H9 (cell line): ENCODE measurements at regions not wholly inside any gene's neighbourhood (a gene's known extent, or its start where the extent isn't known, plus 50 kb on each side); places are given as distances from the start of the nearest gene placed in this dataset.

ENCODE experiments used
- DNase-seq: peaks from one replicate; pipeline ENCODE4 v3.0.0-alpha.2; 2017
- H2AFZ ChIP-seq: one replicate; pipeline ENCODE4 v1.6.1; 2013; ENCODE audit warnings: mild to moderate bottlenecking, low read length, control low read depth, moderate library complexity
- H2AK5ac ChIP-seq: 2 replicates; pipeline ENCODE4 v1.6.1; 2013; ENCODE audit warnings: low read length, control low read depth, mixed read lengths; ENCODE audit not compliant: insufficient read length
- H2BK120ac ChIP-seq: one replicate; pipeline ENCODE4 v1.6.1; 2013; ENCODE audit warnings: low read depth, mild to moderate bottlenecking, low read length, control low read depth, inconsistent platforms; ENCODE audit not compliant: poor library complexity, severe bottlenecking
- H2BK12ac ChIP-seq: 2 replicates; pipeline ENCODE4 v1.6.1; 2013; ENCODE audit warnings: low read length, control low read depth, mixed read lengths, low read depth; ENCODE audit not compliant: insufficient read length
- H2BK15ac ChIP-seq: 2 replicates; pipeline ENCODE4 v1.6.1; 2013; ENCODE audit warnings: low read depth, low read length, control low read depth
- H2BK20ac ChIP-seq: one replicate; pipeline ENCODE4 v1.6.1; 2013; ENCODE audit warnings: low read depth, mild to moderate bottlenecking, low read length, control low read depth, inconsistent platforms; ENCODE audit not compliant: poor library complexity, severe bottlenecking
- H2BK5ac ChIP-seq: 2 replicates; pipeline ENCODE4 v1.6.1; 2013; ENCODE audit warnings: low read length, control low read depth, mixed read lengths; ENCODE audit not compliant: insufficient read length
- H3K14ac ChIP-seq: 2 replicates; pipeline ENCODE4 v1.6.1; 2013; ENCODE audit warnings: low read length, control low read depth; ENCODE audit not compliant: insufficient read depth
- H3K18ac ChIP-seq: 2 replicates; pipeline ENCODE4 v1.6.1; 2013; ENCODE audit warnings: low read depth, mild to moderate bottlenecking, mixed read lengths, low read length, control low read depth; ENCODE audit not compliant: insufficient read length
- H3K23ac ChIP-seq: 2 replicates; pipeline ENCODE4 v1.6.1; 2013; ENCODE audit warnings: low read length, control low read depth, mixed read lengths, low read depth; ENCODE audit not compliant: insufficient read length
- H3K23me2 ChIP-seq: 2 replicates; pipeline ENCODE4 v1.6.1; 2013; ENCODE audit warnings: low read depth, mild to moderate bottlenecking, mixed read lengths, low read length, control low read depth; ENCODE audit not compliant: insufficient read length, poor library complexity, severe bottlenecking
- H3K27ac ChIP-seq: 2 replicates; pipeline ENCODE4 v1.5.1; 2013; ENCODE audit warnings: low read length, control low read depth, mixed read lengths, low read depth; ENCODE audit not compliant: insufficient read length
- H3K27me3 ChIP-seq: 2 replicates; pipeline ENCODE4 v1.6.1; 2013; ENCODE audit warnings: low read length, control low read depth, inconsistent platforms; ENCODE audit not compliant: insufficient read depth
- H3K4ac ChIP-seq: 2 replicates; pipeline ENCODE4 v1.6.1; 2013; ENCODE audit warnings: low read depth, mild to moderate bottlenecking, control low read depth, inconsistent platforms, low read length, moderate library complexity
- H3K4me1 ChIP-seq: 2 replicates; pipeline ENCODE4 v1.6.1; 2013; ENCODE audit warnings: low read length, control low read depth, inconsistent platforms; ENCODE audit not compliant: insufficient read depth
- H3K4me2 ChIP-seq: 2 replicates; pipeline ENCODE4 v1.6.1; 2013; ENCODE audit warnings: low read length, control low read depth, mixed read lengths; ENCODE audit not compliant: insufficient read length, insufficient read depth
- H3K56ac ChIP-seq: 2 replicates; pipeline ENCODE4 v1.6.1; 2013; ENCODE audit warnings: low read depth, mild to moderate bottlenecking, mixed read lengths, low read length, control low read depth; ENCODE audit not compliant: insufficient read length
- H3K79me1 ChIP-seq: 2 replicates; pipeline ENCODE4 v1.6.1; 2013; ENCODE audit warnings: low read depth, mild to moderate bottlenecking, moderate library complexity, low read length, control low read depth, inconsistent platforms; ENCODE audit not compliant: insufficient read depth, poor library complexity, severe bottlenecking
- H3K79me2 ChIP-seq: 2 replicates; pipeline ENCODE4 v1.6.1; 2013; ENCODE audit warnings: low read length, control low read depth, inconsistent platforms; ENCODE audit not compliant: insufficient read depth
- H3K9ac ChIP-seq: 2 replicates; pipeline ENCODE4 v1.6.1; 2013; ENCODE audit warnings: low read length, control low read depth, mixed read lengths; ENCODE audit not compliant: insufficient read length; ENCODE audit errors: extremely low read depth
- H3K9me3 ChIP-seq: one replicate; pipeline ENCODE4 v1.6.1; 2013; ENCODE audit warnings: low read depth, low read length, inconsistent platforms; ENCODE audit not compliant: control insufficient read depth
- H3T11ph ChIP-seq: one replicate; pipeline ENCODE4 v1.6.1; 2013; ENCODE audit warnings: mild to moderate bottlenecking, low read length, control low read depth, inconsistent platforms
- H4K20me1 ChIP-seq: one replicate; pipeline ENCODE4 v1.6.1; 2013; ENCODE audit not compliant: control insufficient read depth, insufficient read length, insufficient read depth
- H4K5ac ChIP-seq: 2 replicates; pipeline ENCODE4 v1.6.1; 2013; ENCODE audit warnings: low read depth, mild to moderate bottlenecking, mixed read lengths, low read length, control low read depth; ENCODE audit not compliant: insufficient read length
- H4K8ac ChIP-seq: replicated peaks from 2 replicates; pipeline ENCODE4 v1.6.1; 2013; ENCODE audit warnings: low read length, control low read depth, mixed read lengths, low read depth; ENCODE audit not compliant: insufficient read length
- H4K91ac ChIP-seq: 2 replicates; pipeline ENCODE4 v1.6.1; 2013; ENCODE audit warnings: low read depth, mild to moderate bottlenecking, moderate library complexity, mixed read lengths, low read length, control low read depth; ENCODE audit not compliant: insufficient read length
- H3K27ac Mint-ChIP-seq, 3 experiments: 2 replicates in 2 of 3; 3 replicates in 1 of 3; pipeline ENCODE4 v1.8.0; 2020 to 2021; ENCODE audit warnings: mixed read lengths in 3 of 3, mild to moderate bottlenecking in 1 of 3, moderate library complexity in 1 of 3
- H3K27me3 Mint-ChIP-seq: 2 replicates; pipeline ENCODE4 v1.8.0; 2021; ENCODE audit warnings: low read depth, mild to moderate bottlenecking, moderate library complexity, mixed read lengths
- H3K36me3 Mint-ChIP-seq, 3 experiments: 2 replicates in 2 of 3; 3 replicates in 1 of 3; pipeline ENCODE4 v1.8.0; 2020 to 2021; ENCODE audit warnings: low read depth in 3 of 3, mixed read lengths in 3 of 3; ENCODE audit not compliant: insufficient read depth in 1 of 3
- H3K4me1 Mint-ChIP-seq, 2 experiments: 2 replicates each; pipeline ENCODE4 v1.8.0; 2020; ENCODE audit warnings: mixed read lengths in 2 of 2
- H3K4me3 Mint-ChIP-seq, 2 experiments: 2 replicates in 1 of 2; 3 replicates in 1 of 2; pipeline ENCODE4 v1.8.0; 2020 to 2021; ENCODE audit warnings: mild to moderate bottlenecking in 2 of 2, mixed read lengths in 2 of 2, moderate library complexity in 1 of 2
- H3K9me3 Mint-ChIP-seq, 2 experiments: 2 replicates in 1 of 2; 3 replicates in 1 of 2; pipeline ENCODE4 v1.8.0; 2020; ENCODE audit warnings: mild to moderate bottlenecking in 2 of 2, mixed read lengths in 2 of 2, moderate library complexity in 1 of 2
- WGBS: extraction: QIAGEN DNeasy Blood & Tissue Kit; methylation state at CpG from one replicate; pipeline ENCODE4 v1.1.7; 2013; ENCODE audit warnings: missing lambda C conversion rate, low lambda C conversion rate, mixed read lengths; ENCODE audit not compliant: insufficient read length; ENCODE audit errors: extremely low coverage; 5-methylcytosine and 5-hydroxymethylcytosine counted together
- TF ChIP-seq, protein P1 (sequence below): fragments of 200-600 bp; sonication (generic); conservative IDR thresholded peaks from 3 replicates; pipeline ENCODE4 v1.8.0; 2021; ENCODE audit warnings: antibody characterized with exemption, mild to moderate bottlenecking

DNA sequence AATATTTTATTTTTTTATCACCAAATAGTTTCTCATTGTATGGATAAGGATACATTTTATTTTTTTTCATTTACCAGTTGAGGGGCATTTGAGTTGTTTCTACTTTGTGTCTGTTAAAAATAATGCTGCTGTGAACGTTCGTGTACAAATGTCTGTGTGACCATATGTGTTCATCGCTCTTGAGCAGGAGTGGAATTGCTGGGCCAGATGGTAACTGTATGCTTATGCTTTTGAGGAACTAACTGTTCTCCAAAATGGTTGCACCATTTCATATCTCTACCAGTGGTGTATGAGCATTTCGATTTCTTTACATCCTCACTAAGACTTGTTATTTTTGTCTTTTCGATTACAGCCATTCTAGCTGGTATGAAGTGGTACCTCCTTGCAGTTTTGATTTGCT is 212.5 kb upstream of the N4BP1 start:
- no peak overlapping the region for H2BK12ac ChIP-seq
- no peaks in the 10 kb centered on the region for H3K9me3 Mint-ChIP-seq
- no peaks in the 10 kb centered on the region for H3K4me1 Mint-ChIP-seq
- no peak overlapping the region for H2AFZ ChIP-seq
- no peaks in the 10 kb centered on the region for H3K36me3 Mint-ChIP-seq
- no peaks in the 10 kb centered on the region for H3K79me1 ChIP-seq
- no peak overlapping the region for H4K8ac ChIP-seq
- H4K91ac ChIP-seq = no peak overlapping the region
- no peak overlapping the region for H3K9ac ChIP-seq
- H3K27me3 ChIP-seq = no peaks in the 10 kb centered on the region
- no peak overlapping the region for H3K18ac ChIP-seq
- H3K4me3 Mint-ChIP-seq = no peak overlapping the region
- WGBS = no CpG with 5 or more reads among the region's 5 CpGs
- no peak overlapping the region for H3K4me2 ChIP-seq
- H3K27ac Mint-ChIP-seq = no peak overlapping the region
- H3K79me2 ChIP-seq = no peaks in the 10 kb centered on the region
- H2BK5ac ChIP-seq = no peak overlapping the region
- no peak overlapping the region for H2BK15ac ChIP-seq
- no peaks in the 10 kb centered on the region for H3K4me1 ChIP-seq
- no peak overlapping the region for H2AK5ac ChIP-seq
- no peak overlapping the region for H2BK20ac ChIP-seq
- H3K27me3 Mint-ChIP-seq = peaks cover 5% of the 10 kb centered on the region
- TF ChIP-seq, protein P1, sequence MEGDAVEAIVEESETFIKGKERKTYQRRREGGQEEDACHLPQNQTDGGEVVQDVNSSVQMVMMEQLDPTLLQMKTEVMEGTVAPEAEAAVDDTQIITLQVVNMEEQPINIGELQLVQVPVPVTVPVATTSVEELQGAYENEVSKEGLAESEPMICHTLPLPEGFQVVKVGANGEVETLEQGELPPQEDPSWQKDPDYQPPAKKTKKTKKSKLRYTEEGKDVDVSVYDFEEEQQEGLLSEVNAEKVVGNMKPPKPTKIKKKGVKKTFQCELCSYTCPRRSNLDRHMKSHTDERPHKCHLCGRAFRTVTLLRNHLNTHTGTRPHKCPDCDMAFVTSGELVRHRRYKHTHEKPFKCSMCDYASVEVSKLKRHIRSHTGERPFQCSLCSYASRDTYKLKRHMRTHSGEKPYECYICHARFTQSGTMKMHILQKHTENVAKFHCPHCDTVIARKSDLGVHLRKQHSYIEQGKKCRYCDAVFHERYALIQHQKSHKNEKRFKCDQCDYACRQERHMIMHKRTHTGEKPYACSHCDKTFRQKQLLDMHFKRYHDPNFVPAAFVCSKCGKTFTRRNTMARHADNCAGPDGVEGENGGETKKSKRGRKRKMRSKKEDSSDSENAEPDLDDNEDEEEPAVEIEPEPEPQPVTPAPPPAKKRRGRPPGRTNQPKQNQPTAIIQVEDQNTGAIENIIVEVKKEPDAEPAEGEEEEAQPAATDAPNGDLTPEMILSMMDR = no peak
- H3K23me2 ChIP-seq = no peaks in the 10 kb centered on the region
- no peak overlapping the region for H4K5ac ChIP-seq
- no peak overlapping the region for H3K56ac ChIP-seq
- H3T11ph ChIP-seq = no peak overlapping the region
- DNase-seq = no peak
- H2BK120ac ChIP-seq = no peak overlapping the region
- no peak overlapping the region for H3K4ac ChIP-seq
- no peak overlapping the region for H3K14ac ChIP-seq
- H3K9me3 ChIP-seq = no peaks in the 10 kb centered on the region
- no peak overlapping the region for H3K27ac ChIP-seq
- no peaks in the 10 kb centered on the region for H4K20me1 ChIP-seq
- no peak overlapping the region for H3K23ac ChIP-seq
